NCI-H1417 treated with DMSO at 0.1 percent for 48 hours (cell line): ENCODE measurements at regions not wholly inside any gene's neighbourhood (a gene's known extent, or its start where the extent isn't known, plus 50 kb on each side); places are given as distances from the start of the nearest gene placed in this dataset.
A peak's percentile ranks its signal among the peaks of the same experiment; 100 is the strongest.

Experiments
- DNase-seq: peaks from one replicate; lab custom pipeline; 2025; lab: John Stamatoyannopoulos, UW

- DNase-seq = peak; percentile 52
These were observed 556.7 kb upstream of the FBXO33 start for GRCh38 chr14:39988939-39989338.

- no peak for DNase-seq
These were observed 552.1 kb upstream of the FBXO33 start for GRCh38 chr14:39984323-39984722.

- peak; percentile 14 for DNase-seq
These were observed 545.0 kb upstream of the FBXO33 start for GRCh38 chr14:39977198-39977597.

GRCh38 chr14:39974036-39974435 lies 541.8 kb upstream of the FBXO33 start:
- no peak for DNase-seq

GRCh38 chr14:39972704-39973103 lies 540.5 kb upstream of the FBXO33 start:
- DNase-seq = no peak

GRCh38 chr14:39967885-39968284 lies 535.7 kb upstream of the FBXO33 start:
- DNase-seq = no peak

- no peak for DNase-seq
These were observed 525.8 kb upstream of the FBXO33 start for GRCh38 chr14:39957987-39958386.

GRCh38 chr14:39957290-39957689 lies 525.1 kb upstream of the FBXO33 start:
- no peak for DNase-seq

GRCh38 chr14:39956372-39956771 lies 524.1 kb upstream of the FBXO33 start:
- no peak for DNase-seq

- DNase-seq = no peak
These were observed 516.0 kb upstream of the FBXO33 start for GRCh38 chr14:39948235-39948634.

GRCh38 chr14:39946807-39947206 lies 514.6 kb upstream of the FBXO33 start:
- DNase-seq = no peak

GRCh38 chr14:39939023-39939422 lies 506.8 kb upstream of the FBXO33 start:
- no peak for DNase-seq

- no peak for DNase-seq
These were observed 480.2 kb upstream of the FBXO33 start for GRCh38 chr14:39912192-39913100.

GRCh38 chr14:39897657-39898056 lies 465.4 kb upstream of the FBXO33 start:
- no peak for DNase-seq

- no peak for DNase-seq
These were observed 457.8 kb upstream of the FBXO33 start for GRCh38 chr14:39890026-39890425.

- no peak for DNase-seq
These were observed 451.9 kb upstream of the FBXO33 start for GRCh38 chr14:39884091-39884490.

- DNase-seq = no peak
These were observed 448.7 kb upstream of the FBXO33 start for GRCh38 chr14:39880965-39881364.

GRCh38 chr14:39880106-39880695 lies 448.0 kb upstream of the FBXO33 start:
- DNase-seq = no peak

- DNase-seq = no peak
These were observed 445.5 kb upstream of the FBXO33 start for GRCh38 chr14:39877577-39878190.

- no peak for DNase-seq
These were observed 444.7 kb upstream of the FBXO33 start for GRCh38 chr14:39876916-39877315.

GRCh38 chr14:39875028-39875427 lies 442.8 kb upstream of the FBXO33 start:
- no peak for DNase-seq

- DNase-seq = no peak
These were observed 441.6 kb upstream of the FBXO33 start for GRCh38 chr14:39873791-39874190.

GRCh38 chr14:39868949-39869348 lies 436.7 kb upstream of the FBXO33 start:
- DNase-seq = no peak
